KOPT-K1 (cell line): ENCODE measurements at regions not wholly inside any gene's neighbourhood (a gene's known extent, or its start where the extent isn't known, plus 50 kb on each side); places are given as distances from the start of the nearest gene placed in this dataset.

ENCODE experiments used
- H3K27ac ChIP-seq: fragments of 200-600 bp; sonication (generic); 2 replicates; pipeline ENCODE4 v1.5.1; 2016; ENCODE audit warnings: antibody characterized with exemption, mild to moderate bottlenecking, low read depth, low read length; ENCODE audit not compliant: poor library complexity, severe bottlenecking
- H3K36me3 ChIP-seq: fragments of 200-600 bp; sonication (generic); 2 replicates; pipeline ENCODE4 v1.5.1; 2017; ENCODE audit warnings: antibody characterized with exemption, mild to moderate bottlenecking, low read length, moderate library complexity; ENCODE audit not compliant: insufficient read depth
- H3K9me3 ChIP-seq: fragments of 200-600 bp; sonication (generic); 2 replicates; pipeline ENCODE4 v1.5.1; 2017; ENCODE audit warnings: antibody characterized with exemption, low read length, mild to moderate bottlenecking; ENCODE audit not compliant: insufficient read depth, poor library complexity, severe bottlenecking

DNA sequence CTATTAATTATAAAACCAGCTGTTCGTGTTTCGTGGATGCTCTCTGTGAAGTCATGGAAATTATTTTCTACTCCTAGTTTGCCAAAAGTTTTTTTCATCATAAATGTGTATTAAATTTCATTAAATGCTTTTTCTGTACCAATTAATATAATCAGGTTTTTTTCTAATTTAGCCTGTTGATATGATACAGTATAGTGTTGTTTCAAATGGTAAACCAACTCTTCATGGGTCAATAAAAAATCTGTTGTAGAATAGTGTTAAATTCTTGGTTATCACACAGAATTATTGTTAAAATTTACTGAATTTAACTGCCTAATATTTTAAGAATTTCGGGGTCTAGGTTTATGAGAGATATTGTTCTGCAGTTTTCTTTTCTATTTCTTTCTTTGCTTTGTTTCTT, 505.9 kb upstream of the MANEA start:
- Histone ChIP-seq H3K36me3 (no peaks in the 10 kb centered on the region), H3K9me3 (no peaks in the 10 kb centered on the region), H3K27ac (no peak overlapping the region)

DNA sequence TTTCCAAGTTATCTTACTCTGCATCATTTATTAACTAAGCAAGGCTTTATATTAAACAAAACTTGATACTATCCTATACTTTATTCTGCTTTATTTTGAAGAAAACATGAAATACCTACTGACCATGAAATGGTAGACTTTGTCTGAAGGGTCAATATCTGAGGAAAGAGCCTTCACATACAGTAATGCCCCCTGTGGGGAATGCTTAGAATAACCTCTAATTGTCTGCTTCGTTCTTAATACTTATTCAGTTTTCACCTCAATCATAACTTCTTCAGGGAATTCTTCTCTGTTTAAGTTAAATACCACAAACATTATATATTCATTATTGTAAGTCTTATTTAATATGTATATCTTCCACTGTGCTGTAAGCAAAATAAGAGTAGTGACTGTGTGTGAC, 498.9 kb upstream of the MANEA start:
- no peaks in the 10 kb centered on the region for H3K9me3 ChIP-seq
- no peaks in the 10 kb centered on the region for H3K36me3 ChIP-seq
- H3K27ac ChIP-seq, result no peak overlapping the region

DNA sequence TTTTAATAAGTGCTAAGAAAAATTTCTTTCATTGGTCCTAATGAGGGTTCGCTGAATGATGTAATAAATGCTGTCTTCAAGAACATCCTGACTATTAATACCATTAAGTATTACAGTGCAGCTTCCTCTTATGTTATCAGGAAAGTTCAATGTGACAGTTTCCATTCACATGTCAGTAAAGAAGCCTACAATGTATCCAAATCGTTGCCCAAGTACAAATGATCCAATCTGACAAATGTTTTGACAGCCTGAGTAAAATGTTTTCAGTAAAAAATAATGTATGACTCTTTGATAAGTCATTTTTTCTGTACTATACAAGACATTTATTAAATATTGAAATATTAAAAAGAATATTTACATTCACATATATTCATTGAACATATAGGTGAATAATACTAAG, 496.1 kb upstream of the MANEA start:
- Histone ChIP-seq H3K36me3 (no peaks in the 10 kb centered on the region), H3K9me3 (no peaks in the 10 kb centered on the region), H3K27ac (no peak overlapping the region)

DNA sequence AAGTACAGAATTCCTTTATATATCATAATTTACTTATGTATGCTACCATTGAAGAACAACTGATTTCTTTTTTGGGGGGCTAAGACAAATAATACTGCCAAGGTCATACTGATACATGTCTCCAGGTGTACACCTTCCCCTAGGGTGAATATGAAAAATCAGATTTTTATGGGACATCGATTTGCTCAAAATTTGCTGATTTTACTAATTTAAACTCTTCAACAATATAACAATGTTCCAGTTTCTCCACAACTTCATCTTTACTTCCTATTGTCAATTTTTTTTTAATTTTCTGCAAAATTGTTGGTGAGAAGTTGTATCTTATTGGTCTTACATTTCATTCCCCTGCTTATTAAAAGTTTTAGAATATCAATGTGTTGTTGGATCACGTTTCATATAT, 495.4 kb upstream of the MANEA start:
- no peaks in the 10 kb centered on the region for H3K9me3 ChIP-seq
- no peak overlapping the region for H3K27ac ChIP-seq
- H3K36me3 ChIP-seq, result no peaks in the 10 kb centered on the region

DNA sequence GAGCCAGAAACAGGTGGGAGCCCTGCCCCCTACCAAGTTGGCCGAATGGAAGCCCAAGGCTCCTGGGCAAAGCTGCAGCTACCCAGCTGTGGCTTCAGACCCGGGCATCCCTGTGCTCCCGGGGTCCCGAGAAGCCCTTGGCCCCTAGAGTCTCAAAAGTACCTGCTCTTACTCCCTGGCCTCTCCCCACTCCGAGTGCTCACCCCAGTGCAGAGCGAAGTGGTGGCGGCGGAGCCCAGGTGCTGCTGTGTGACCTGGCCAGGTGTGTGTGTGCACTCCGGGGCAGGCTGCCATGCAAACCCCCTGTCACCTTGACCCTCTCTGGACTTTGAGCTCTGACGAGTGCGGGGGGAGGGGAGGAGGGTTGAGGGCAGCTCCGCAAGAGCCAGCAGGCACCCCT, 493.8 kb upstream of the MANEA start:
- Histone ChIP-seq H3K36me3 (no peaks in the 10 kb centered on the region), H3K27ac (no peak overlapping the region), H3K9me3 (no peaks in the 10 kb centered on the region)

DNA sequence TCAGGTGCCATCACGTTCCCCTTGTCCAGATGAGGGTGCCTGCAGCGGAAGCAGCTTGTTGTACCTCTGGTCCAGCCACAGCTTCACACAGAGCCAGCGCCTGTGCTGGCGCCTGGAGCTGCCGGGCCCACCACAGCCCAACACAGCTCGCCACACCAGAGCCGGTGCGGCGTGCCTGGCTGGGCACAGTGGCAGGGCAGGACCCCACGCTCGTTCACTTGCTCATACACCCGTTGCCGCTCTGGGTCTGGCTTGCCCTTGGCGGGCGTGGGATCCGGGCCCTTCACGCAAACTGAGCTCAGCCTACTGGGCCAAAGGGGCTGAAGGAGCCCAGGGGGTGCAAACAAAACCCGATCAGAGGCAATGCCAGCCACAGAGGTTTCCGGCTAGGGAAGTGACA, 492.5 kb upstream of the MANEA start:
- Histone ChIP-seq H3K27ac (no peak overlapping the region), H3K36me3 (no peaks in the 10 kb centered on the region), H3K9me3 (no peaks in the 10 kb centered on the region)

DNA sequence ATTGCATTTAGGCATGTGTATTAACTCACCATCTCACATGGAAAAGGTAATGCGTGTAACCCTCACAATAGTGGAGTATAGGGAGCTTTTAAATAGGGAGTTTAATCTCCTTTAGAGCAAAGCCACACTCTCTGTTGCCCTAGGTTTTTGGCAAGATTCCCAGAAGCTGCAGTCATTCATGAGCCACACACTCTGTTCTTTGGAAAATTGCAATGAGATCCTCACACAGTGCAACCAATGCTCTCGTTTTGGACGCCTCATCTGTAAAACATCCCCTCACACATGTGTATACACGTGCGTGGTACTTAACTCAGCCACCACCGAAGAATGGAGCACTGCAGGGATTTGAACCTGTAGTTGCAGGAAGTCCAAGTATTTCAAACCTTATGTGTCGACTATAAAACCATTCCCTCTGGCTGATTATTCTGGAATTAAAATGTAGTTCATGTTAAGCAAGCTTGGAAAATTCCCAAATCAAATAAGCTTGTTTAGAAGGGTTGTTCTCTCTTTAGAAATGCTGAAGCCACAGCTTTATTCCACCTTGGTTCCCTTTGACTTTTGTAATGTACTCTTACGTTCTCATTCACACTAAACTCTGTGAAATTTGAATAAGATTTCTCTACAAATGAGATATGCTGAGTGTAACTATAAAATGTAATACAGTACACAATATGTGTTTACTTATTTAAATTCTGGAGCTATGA, 489.8 kb upstream of the MANEA start:
- Histone ChIP-seq H3K9me3 (no peaks in the 10 kb centered on the region), H3K27ac (no peak overlapping the region), H3K36me3 (no peaks in the 10 kb centered on the region)

DNA sequence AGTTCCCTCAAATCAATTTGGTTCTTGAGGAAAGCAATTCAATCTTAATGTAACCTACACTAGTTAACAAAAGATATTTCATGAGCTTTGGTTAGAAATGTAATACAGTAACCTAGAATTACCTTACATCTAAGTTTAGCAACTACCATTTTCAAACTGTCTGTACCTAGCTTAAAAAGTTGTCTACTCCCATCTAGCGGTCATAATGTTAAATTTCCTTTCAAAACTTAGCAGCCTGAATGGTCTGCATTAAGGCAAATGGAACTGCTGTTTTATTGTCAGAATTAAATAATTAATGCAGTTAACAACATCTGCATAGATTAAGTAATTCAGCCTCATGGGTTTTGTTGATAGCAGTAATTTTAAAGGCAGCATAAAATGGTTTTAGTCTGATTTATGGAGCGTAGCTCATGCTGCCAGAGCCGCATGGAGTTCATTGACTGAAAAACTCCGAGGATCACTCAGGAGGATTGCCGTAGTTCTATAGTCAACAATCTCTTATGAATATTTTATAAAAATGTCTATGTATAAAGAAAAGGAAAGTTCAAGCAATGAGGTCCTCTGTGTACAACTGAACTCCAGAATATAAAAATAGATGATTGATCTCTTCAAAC, 485.4 kb upstream of the MANEA start:
- Histone ChIP-seq H3K36me3 (no peaks in the 10 kb centered on the region), H3K9me3 (no peaks in the 10 kb centered on the region), H3K27ac (no peak overlapping the region)

DNA sequence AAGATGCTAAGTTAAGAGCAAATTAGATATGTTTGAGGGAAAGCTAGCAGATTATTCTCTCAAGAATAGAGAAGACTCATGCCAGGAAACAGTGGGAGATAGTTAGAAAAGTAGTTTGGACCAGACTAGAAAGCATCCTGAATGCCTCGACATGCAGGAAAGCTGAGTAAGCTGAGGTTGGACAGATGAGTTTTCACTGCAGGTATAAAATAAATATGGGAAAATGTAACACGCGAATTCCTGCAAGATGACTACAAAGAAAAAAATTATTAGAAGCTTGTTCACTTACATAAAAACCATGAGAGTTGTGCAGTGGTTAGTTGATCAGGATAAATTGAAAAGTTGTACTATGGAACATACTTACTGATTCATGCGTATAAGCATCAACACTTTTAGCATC, 484.2 kb upstream of the MANEA start:
- H3K9me3 ChIP-seq, result no peaks in the 10 kb centered on the region
- no peak overlapping the region for H3K27ac ChIP-seq
- no peaks in the 10 kb centered on the region for H3K36me3 ChIP-seq

DNA sequence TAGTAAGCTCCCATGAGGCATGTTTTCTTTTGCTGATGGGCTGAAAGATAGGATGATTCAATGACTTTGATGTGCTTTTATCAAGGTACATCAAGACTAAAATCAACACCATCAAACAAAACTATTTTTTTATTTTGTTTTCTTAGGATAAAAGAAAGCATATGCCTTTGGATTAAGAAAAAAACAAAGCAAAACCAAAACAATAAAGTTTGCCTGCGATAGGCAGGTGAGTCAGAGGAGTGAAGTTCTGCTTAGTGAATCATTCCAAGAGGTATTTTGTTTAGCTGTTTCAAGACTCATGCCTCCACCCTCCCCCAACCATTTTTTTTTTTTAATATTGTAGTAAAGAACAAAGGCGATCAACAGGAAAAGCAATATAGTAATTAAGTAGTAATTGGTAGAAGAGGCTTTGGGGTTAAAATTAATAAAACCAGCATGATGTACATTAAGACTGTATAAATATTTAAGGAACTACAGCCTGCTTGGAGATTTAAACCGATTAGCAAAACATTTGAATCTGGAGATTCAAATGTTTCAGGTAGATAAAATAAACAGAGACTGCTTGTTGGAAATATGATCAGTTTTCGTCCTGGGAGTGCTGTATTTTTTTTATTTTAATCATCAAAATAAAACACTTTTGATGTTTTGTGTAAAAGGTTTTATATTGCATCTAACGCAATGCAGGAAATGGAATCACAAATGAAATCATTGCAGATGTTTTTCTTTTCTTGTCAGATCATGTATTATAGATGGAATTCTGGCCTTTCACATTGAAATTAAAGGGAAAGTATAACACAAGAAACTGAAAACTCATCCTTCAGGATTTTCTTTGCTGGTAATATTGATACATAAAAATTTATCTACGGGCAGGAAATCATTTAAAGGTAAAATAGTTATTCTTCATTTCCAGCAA, 482.3 kb upstream of the MANEA start:
- no peaks in the 10 kb centered on the region for H3K9me3 ChIP-seq
- no peak overlapping the region for H3K27ac ChIP-seq

DNA sequence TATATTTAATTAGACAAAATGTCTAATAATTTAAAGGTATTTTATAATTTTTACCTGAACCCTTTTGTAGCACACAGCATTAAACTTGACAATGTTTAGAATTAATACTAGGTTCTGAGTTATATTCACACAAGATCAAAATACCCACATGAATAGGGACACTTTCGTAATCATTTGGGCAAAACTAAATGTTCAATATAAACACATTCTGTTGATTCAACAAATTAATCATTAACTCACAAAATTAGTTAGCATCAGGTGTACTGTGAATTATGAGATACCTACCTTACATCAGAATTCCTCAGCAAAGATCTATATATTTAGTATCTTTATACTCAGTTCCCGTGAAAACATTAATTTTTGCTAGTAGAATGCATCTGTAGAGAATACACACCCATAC, 481.5 kb upstream of the MANEA start:
- no peaks in the 10 kb centered on the region for H3K9me3 ChIP-seq
- no peak overlapping the region for H3K27ac ChIP-seq
- no peaks in the 10 kb centered on the region for H3K36me3 ChIP-seq

More for the DNA sequence above, 482.3 kb upstream of the MANEA start:
- no peaks in the 10 kb centered on the region for H3K36me3 ChIP-seq

DNA sequence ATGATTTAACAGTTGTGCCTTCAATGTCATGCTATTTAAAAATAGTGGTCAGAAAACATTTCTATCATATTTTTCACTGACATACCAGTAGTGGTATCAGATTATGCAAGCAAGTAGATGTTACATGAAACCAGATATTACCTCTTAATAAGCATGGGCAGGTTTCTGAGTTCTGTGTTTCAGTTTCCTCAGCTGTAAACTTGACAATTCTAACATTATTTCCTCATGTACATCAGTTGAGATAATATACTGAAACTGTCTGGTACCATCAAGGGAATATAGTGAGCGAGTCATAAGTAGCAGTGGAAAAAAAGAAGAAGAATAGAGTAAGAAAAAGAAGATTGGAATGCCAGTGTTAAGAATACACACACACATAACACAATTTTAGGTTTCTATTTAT, 477.9 kb upstream of the MANEA start:
- Histone ChIP-seq H3K36me3 (no peaks in the 10 kb centered on the region), H3K9me3 (no peaks in the 10 kb centered on the region), H3K27ac (no peak overlapping the region)

DNA sequence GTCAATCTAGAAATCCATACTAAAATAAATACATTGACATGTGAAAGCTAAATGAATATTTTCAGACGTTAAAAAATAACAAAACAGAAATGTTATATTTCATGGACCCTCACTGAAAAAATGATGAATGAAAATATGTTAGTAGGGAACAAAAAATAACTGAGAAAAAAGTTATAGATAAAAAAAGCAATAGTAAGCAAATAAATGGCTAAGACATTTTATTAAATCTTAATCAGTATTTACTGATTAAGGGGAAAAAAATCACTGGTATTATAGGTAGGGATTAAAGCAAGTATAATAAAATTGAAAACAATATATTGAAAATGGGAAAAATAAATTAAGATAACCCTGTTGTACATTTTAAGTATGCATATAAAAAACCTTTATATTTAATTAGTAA, 468.1 kb upstream of the MANEA start:
- no peak overlapping the region for H3K27ac ChIP-seq
- no peaks in the 10 kb centered on the region for H3K9me3 ChIP-seq
- no peaks in the 10 kb centered on the region for H3K36me3 ChIP-seq

DNA sequence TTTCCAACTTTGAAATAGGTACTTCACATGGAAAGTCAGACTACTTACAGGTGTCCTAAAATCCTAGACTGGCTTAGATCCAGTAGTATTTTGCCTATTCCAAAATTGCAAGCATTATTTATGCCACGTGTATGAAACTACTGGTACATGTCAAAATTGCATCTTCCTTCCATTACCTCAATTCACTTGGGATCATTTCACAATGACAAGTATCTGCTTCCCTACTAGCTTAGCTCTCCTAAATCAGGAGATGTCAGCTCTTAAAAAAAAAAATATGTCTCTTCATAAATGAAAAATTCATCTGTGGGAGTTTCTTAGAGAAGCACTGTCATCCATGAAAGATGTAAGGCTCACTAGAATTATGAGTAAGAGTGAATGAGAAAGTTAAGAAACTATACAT, 466.6 kb upstream of the MANEA start:
- H3K9me3 ChIP-seq, result no peaks in the 10 kb centered on the region
- no peak overlapping the region for H3K27ac ChIP-seq
- H3K36me3 ChIP-seq, result no peaks in the 10 kb centered on the region

DNA sequence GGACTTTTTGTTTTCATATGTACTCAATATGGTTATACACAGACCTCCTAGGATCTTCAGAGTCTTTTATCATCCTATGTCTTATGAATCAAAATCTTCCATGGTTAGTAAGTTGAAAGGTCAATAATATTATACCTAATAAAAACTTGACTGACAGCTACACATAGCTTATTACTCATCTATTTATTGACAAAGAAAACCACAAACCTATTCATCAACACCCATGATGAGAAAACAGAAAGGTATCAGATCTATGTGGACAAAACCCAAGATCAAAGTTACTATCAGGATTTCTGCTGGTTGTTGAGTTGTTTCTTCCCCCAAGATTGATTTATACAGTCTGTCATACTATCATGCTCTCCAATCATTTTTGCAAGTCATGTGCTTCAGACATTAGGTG, 460.1 kb upstream of the MANEA start:
- H3K36me3 ChIP-seq, result no peaks in the 10 kb centered on the region
- H3K9me3 ChIP-seq, result no peaks in the 10 kb centered on the region
- H3K27ac ChIP-seq, result no peak overlapping the region
